ENCODE measurements at regions not wholly inside any gene's neighbourhood (a gene's known extent, or its start where the extent isn't known, plus 50 kb on each side); places are given as distances from the start of the nearest gene placed in this dataset.

GRCh38 chrX:88416965-88417364 lies 330.1 kb upstream of the CPXCR1 start:
- no peak for DNase-seq (ENCODE audit: low read depth)
- Histone ChIP-seq H3K4me3 (ENCODE audit: low read length) (no peak overlapping the region), H3K36me3 (ENCODE audit: control insufficient read depth, insufficient read depth, low read length, severe bottlenecking) (no peaks in the 10 kb centered on the region)

GRCh38 chrX:88424071-88424470 lies 323.0 kb upstream of the CPXCR1 start:
- Histone ChIP-seq H3K36me3 (ENCODE audit: control insufficient read depth, insufficient read depth, low read length, severe bottlenecking) (no peaks in the 10 kb centered on the region), H3K4me3 (ENCODE audit: low read length) (no peak overlapping the region), H3K9ac (ENCODE audit: low read length) (no peak overlapping the region), H3K9me3 (ENCODE audit: control insufficient read depth, low read length) (no peaks in the 10 kb centered on the region), H3K27me3 (replicated peaks; ENCODE audit: control insufficient read depth, insufficient read depth, low read length) (peaks cover 3% of the 10 kb centered on the region), H3K4me1 (ENCODE audit: control insufficient read depth, insufficient read depth, low read length) (no peaks in the 10 kb centered on the region)
- DNase-seq (ENCODE audit: low read depth) = no peak

More at GRCh38 chrX:88416965-88417364, 330.1 kb upstream of the CPXCR1 start:
- H3K9me3 ChIP-seq (ENCODE audit: control insufficient read depth, low read length) = no peaks in the 10 kb centered on the region
- H3K9ac ChIP-seq (ENCODE audit: low read length) = no peak overlapping the region
- no peaks in the 10 kb centered on the region for H3K27me3 ChIP-seq (replicated peaks; ENCODE audit: control insufficient read depth, insufficient read depth, low read length)
- H3K4me1 ChIP-seq (ENCODE audit: control insufficient read depth, insufficient read depth, low read length) = no peaks in the 10 kb centered on the region

GRCh38 chrX:88424541-88424940 lies 322.5 kb upstream of the CPXCR1 start:
- no peak for DNase-seq (ENCODE audit: low read depth)
- Histone ChIP-seq H3K4me3 (ENCODE audit: low read length) (no peak overlapping the region), H3K4me1 (ENCODE audit: control insufficient read depth, insufficient read depth, low read length) (no peaks in the 10 kb centered on the region)

GRCh38 chrX:88425739-88426138 lies 321.3 kb upstream of the CPXCR1 start:
- H3K27me3 ChIP-seq (replicated peaks; ENCODE audit: control insufficient read depth, insufficient read depth, low read length) = peaks cover 3% of the 10 kb centered on the region
- peak; percentile 15 for DNase-seq (ENCODE audit: low read depth)
- H3K4me3 ChIP-seq (ENCODE audit: low read length) = no peak overlapping the region

More at GRCh38 chrX:88424541-88424940, 322.5 kb upstream of the CPXCR1 start:
- Histone ChIP-seq H3K9ac (ENCODE audit: low read length) (no peak overlapping the region), H3K9me3 (ENCODE audit: control insufficient read depth, low read length) (no peaks in the 10 kb centered on the region), H3K27me3 (replicated peaks; ENCODE audit: control insufficient read depth, insufficient read depth, low read length) (peaks cover 3% of the 10 kb centered on the region), H3K36me3 (ENCODE audit: control insufficient read depth, insufficient read depth, low read length, severe bottlenecking) (no peaks in the 10 kb centered on the region)

GRCh38 chrX:88437563-88437962 lies 309.5 kb upstream of the CPXCR1 start:
- no peak for DNase-seq (ENCODE audit: low read depth)
- Histone ChIP-seq H3K27me3 (replicated peaks; ENCODE audit: control insufficient read depth, insufficient read depth, low read length) (no peaks in the 10 kb centered on the region), H3K4me1 (ENCODE audit: control insufficient read depth, insufficient read depth, low read length) (no peaks in the 10 kb centered on the region), H3K36me3 (ENCODE audit: control insufficient read depth, insufficient read depth, low read length, severe bottlenecking) (no peaks in the 10 kb centered on the region), H3K9me3 (ENCODE audit: control insufficient read depth, low read length) (peaks cover 15% of the 10 kb centered on the region), H3K4me3 (ENCODE audit: low read length) (no peak overlapping the region), H3K9ac (ENCODE audit: low read length) (no peak overlapping the region)

More at GRCh38 chrX:88425739-88426138, 321.3 kb upstream of the CPXCR1 start:
- H3K36me3 ChIP-seq (ENCODE audit: control insufficient read depth, insufficient read depth, low read length, severe bottlenecking) = no peaks in the 10 kb centered on the region
- no peak overlapping the region for H3K9ac ChIP-seq (ENCODE audit: low read length)
- H3K4me1 ChIP-seq (ENCODE audit: control insufficient read depth, insufficient read depth, low read length) = no peaks in the 10 kb centered on the region
- no peaks in the 10 kb centered on the region for H3K9me3 ChIP-seq (ENCODE audit: control insufficient read depth, low read length)

GRCh38 chrX:88438209-88438608 lies 308.8 kb upstream of the CPXCR1 start:
- Histone ChIP-seq H3K9ac (ENCODE audit: low read length) (no peak overlapping the region), H3K4me3 (ENCODE audit: low read length) (no peak overlapping the region), H3K36me3 (ENCODE audit: control insufficient read depth, insufficient read depth, low read length, severe bottlenecking) (no peaks in the 10 kb centered on the region), H3K9me3 (ENCODE audit: control insufficient read depth, low read length) (peaks cover 15% of the 10 kb centered on the region), H3K4me1 (ENCODE audit: control insufficient read depth, insufficient read depth, low read length) (no peaks in the 10 kb centered on the region), H3K27me3 (replicated peaks; ENCODE audit: control insufficient read depth, insufficient read depth, low read length) (no peaks in the 10 kb centered on the region)
- no peak for DNase-seq (ENCODE audit: low read depth)

GRCh38 chrX:88439935-88440334 lies 307.1 kb upstream of the CPXCR1 start:
- Histone ChIP-seq H3K4me3 (ENCODE audit: low read length) (no peak overlapping the region), H3K36me3 (ENCODE audit: control insufficient read depth, insufficient read depth, low read length, severe bottlenecking) (no peaks in the 10 kb centered on the region), H3K9me3 (ENCODE audit: control insufficient read depth, low read length) (peaks cover 15% of the 10 kb centered on the region), H3K4me1 (ENCODE audit: control insufficient read depth, insufficient read depth, low read length) (no peaks in the 10 kb centered on the region), H3K27me3 (replicated peaks; ENCODE audit: control insufficient read depth, insufficient read depth, low read length) (no peaks in the 10 kb centered on the region), H3K9ac (ENCODE audit: low read length) (no peak overlapping the region)
- DNase-seq (ENCODE audit: low read depth) = no peak

All from adipocyte (in vitro differentiated cells).